Sigmoid colon (tissue), 6 donors: ENCODE measurements at regions not wholly inside any gene's neighbourhood (a gene's known extent, or its start where the extent isn't known, plus 50 kb on each side); places are given as distances from the start of the nearest gene placed in this dataset.

Experiments used
- DNase-seq: peaks from one replicate; pipeline ENCODE4 v3.0.0-alpha.2; 2019
- H3K27ac ChIP-seq, 4 donors: fragments of 200-600 bp; sonication (generic); one replicate each; pipeline ENCODE4 v1.5.1; 2016 to 2019; ENCODE audit warnings: mild to moderate bottlenecking in 1 of 4
- H3K27me3 ChIP-seq, 3 donors: fragments of 200-600 bp; sonication (generic); one replicate each; pipeline ENCODE4 v1.5.1; 2019; ENCODE audit warnings: mild to moderate bottlenecking in 1 of 3
- H3K36me3 ChIP-seq, 4 donors: fragments of 200-600 bp; sonication (generic); one replicate each; pipeline ENCODE4 v1.5.1; 2016 to 2019
- H3K4me1 ChIP-seq, 4 donors: fragments of 200-600 bp; sonication (generic); one replicate each; pipeline ENCODE4 v1.5.1; 2017 to 2019
- H3K4me3 ChIP-seq, 4 donors: fragments of 200-600 bp; sonication (generic); one replicate each; pipeline ENCODE4 v1.5.1; 2017 to 2019; ENCODE audit warnings: mild to moderate bottlenecking in 2 of 4, moderate library complexity in 1 of 4
- H3K9me3 ChIP-seq, 4 donors: fragments of 200-600 bp in 3 of 4; sonication (generic) in 3 of 4; one replicate each; pipeline versions ENCODE4 v1.5.1 to v1.6.1; 2013 to 2019
- CTCF ChIP-seq, 4 experiments: fragments of 450-650 bp in 3 of 4; fragments of 200-600 bp in 1 of 4; IDR thresholded peaks; one replicate each; pipeline ENCODE4 v1.5.1; 2016 to 2019; ENCODE audit warnings: antibody characterized with exemption in 4 of 4, mild to moderate bottlenecking in 3 of 4, moderate library complexity in 2 of 4
- EP300 ChIP-seq, 4 donors: sonication (generic); formaldehyde crosslinking; IDR thresholded peaks; one replicate each; pipeline ENCODE4 v1.6.1; 2017; ENCODE audit warnings: antibody characterized with exemption in 4 of 4
- POLR2A ChIP-seq, 2 donors: fragments of 450-650 bp; IDR thresholded peaks; one replicate each; pipeline ENCODE4 v1.6.1; 2016; ENCODE audit warnings: antibody characterized with exemption in 2 of 2, mild to moderate bottlenecking in 2 of 2, moderate library complexity in 2 of 2
- POLR2AphosphoS5 ChIP-seq, 4 donors: sonication (generic); formaldehyde crosslinking; IDR thresholded peaks; one replicate each; pipeline ENCODE4 v1.6.1; 2017; ENCODE audit warnings: antibody characterized with exemption in 4 of 4
- WGBS, 2 donors: extraction: QIAGEN DNeasy Blood & Tissue Kit; methylation state at CpG; one replicate each; pipeline ENCODE4 v1.1.7; 2013; 5-methylcytosine and 5-hydroxymethylcytosine counted together
- intact Hi-C: fragments of 100-400 bp; cut with DNase I; formaldehyde crosslinking; loops from one replicate; pipeline ENCODE4 v1.15.1; 2023
- donor health status: healthy with polysubstance abuse.
- donor health status: healthy.

GRCh38 chr7:46285878-46286277 lies 364.8 kb upstream of the IGFBP3 start:
- no peak overlapping the region for H3K4me3 ChIP-seq
- intact Hi-C loops = no loop called here
- WGBS, 2 donors = 0 to 46% methylated on average over 1 of the region's 1 CpG
- no peaks in the 10 kb centered on the region for H3K36me3 ChIP-seq
- H3K27ac ChIP-seq = no peak overlapping the region
- TF ChIP-seq POLR2AphosphoS5 (IDR thresholded peaks at IDR 0.05) = no peak
- no peak for TF ChIP-seq CTCF (IDR thresholded peaks at IDR 0.05)
- no peak for TF ChIP-seq EP300 (IDR thresholded peaks at IDR 0.05)
- TF ChIP-seq POLR2A (IDR thresholded peaks at IDR 0.05) = no peak
- no peaks in the 10 kb centered on the region for H3K27me3 ChIP-seq
- DNase-seq = no peak
- H3K4me1 ChIP-seq = no peaks in the 10 kb centered on the region
- no peaks in the 10 kb centered on the region for H3K9me3 ChIP-seq

- Histone ChIP-seq H3K4me3 (no peak overlapping the region), H3K36me3 (no peaks in the 10 kb centered on the region), H3K4me1 (no peaks in the 10 kb centered on the region), H3K27ac (no peak overlapping the region), H3K9me3 (no peaks in the 10 kb centered on the region), H3K27me3 (no peaks in the 10 kb centered on the region)
- intact Hi-C loops = no loop called here
- TF ChIP-seq EP300 (IDR thresholded peaks at IDR 0.05) = no peak
- TF ChIP-seq CTCF (IDR thresholded peaks at IDR 0.05) = no peak
- TF ChIP-seq POLR2AphosphoS5 (IDR thresholded peaks at IDR 0.05) = no peak
- no peak for TF ChIP-seq POLR2A (IDR thresholded peaks at IDR 0.05)
- no peak for DNase-seq
- WGBS, 2 donors = 85 to 86% methylated on average over 7 of the region's 7 CpGs
These were observed 362.8 kb upstream of the IGFBP3 start for GRCh38 chr7:46283852-46284251.

GRCh38 chr7:46282155-46282554 lies 361.1 kb upstream of the IGFBP3 start:
- H3K4me3 ChIP-seq = no peak overlapping the region
- H3K27me3 ChIP-seq = no peaks in the 10 kb centered on the region
- intact Hi-C loops = no loop called here
- no peak for DNase-seq
- H3K9me3 ChIP-seq = no peaks in the 10 kb centered on the region
- TF ChIP-seq POLR2A (IDR thresholded peaks at IDR 0.05) = no peak
- TF ChIP-seq EP300 (IDR thresholded peaks at IDR 0.05) = no peak
- TF ChIP-seq CTCF (IDR thresholded peaks at IDR 0.05) = no peak
- TF ChIP-seq POLR2AphosphoS5 (IDR thresholded peaks at IDR 0.05) = no peak
- no peak overlapping the region for H3K27ac ChIP-seq
- H3K36me3 ChIP-seq = no peaks in the 10 kb centered on the region
- WGBS, 2 donors = 84 to 86% methylated on average over 1 of the region's 1 CpG
- H3K4me1 ChIP-seq = no peaks in the 10 kb centered on the region

GRCh38 chr7:46281071-46281470 lies 360.0 kb upstream of the IGFBP3 start:
- Histone ChIP-seq H3K4me3 (no peak overlapping the region), H3K27ac (no peak overlapping the region), H3K4me1 (no peaks in the 10 kb centered on the region), H3K27me3 (no peaks in the 10 kb centered on the region), H3K9me3 (no peaks in the 10 kb centered on the region), H3K36me3 (no peaks in the 10 kb centered on the region)
- TF ChIP-seq CTCF (IDR thresholded peaks at IDR 0.05) (no peak), POLR2A (IDR thresholded peaks at IDR 0.05) (no peak), EP300 (IDR thresholded peaks at IDR 0.05) (no peak), POLR2AphosphoS5 (IDR thresholded peaks at IDR 0.05) (no peak)
- intact Hi-C loops = no loop called here
- DNase-seq = no peak
- 42 to 48% methylated on average over 2 of the region's 2 CpGs for WGBS, 2 donors

- Histone ChIP-seq H3K27ac (no peak overlapping the region), H3K27me3 (no peaks in the 10 kb centered on the region), H3K9me3 (no peaks in the 10 kb centered on the region), H3K4me3 (no peak overlapping the region), H3K36me3 (no peaks in the 10 kb centered on the region), H3K4me1 (no peaks in the 10 kb centered on the region)
- TF ChIP-seq EP300 (IDR thresholded peaks at IDR 0.05) (no peak), POLR2A (IDR thresholded peaks at IDR 0.05) (no peak), CTCF (IDR thresholded peaks at IDR 0.05) (no peak), POLR2AphosphoS5 (IDR thresholded peaks at IDR 0.05) (no peak)
- 67 to 85% methylated on average over 2 of the region's 2 CpGs for WGBS, 2 donors
- intact Hi-C loops = no loop called here
- no peak for DNase-seq
These were observed 358.2 kb upstream of the IGFBP3 start for GRCh38 chr7:46279290-46279689.
